Pancreas (tissue), 10 donors: ENCODE measurements at regions not wholly inside any gene's neighbourhood (a gene's known extent, or its start where the extent isn't known, plus 50 kb on each side); places are given as distances from the start of the nearest gene placed in this dataset.
A peak's percentile ranks its signal among the peaks of the same experiment; 100 is the strongest.

Experiments
- ATAC-seq, 4 donors: fragments of 200-7000 bp; cut with Tn5 transposase; one replicate each; pipeline versions ENCODE4 v1.8.0 to v1.9.1; 2020; ENCODE audit warnings: mild to moderate bottlenecking in 4 of 4, moderate library complexity in 4 of 4
- DNase-seq, 6 donors: peaks; one replicate each; pipeline ENCODE4 v3.0.0-alpha.2; 2020
- FAIRE-seq: peaks from 2 replicates; lab custom pipeline; 2012; peaks lifted over from hg19 to GRCh38; lab: Jason Lieb, UNC
- H3K27ac ChIP-seq, 4 donors: fragments of 200-600 bp; sonication (generic); 1 replicate in 3 of 4; 2 replicates in 1 of 4; pipeline versions ENCODE4 v1.5.0 to v1.8.0; 2020
- H3K27me3 ChIP-seq, 4 donors: fragments of 200-600 bp; one replicate each; pipeline ENCODE4 v1.8.0; 2021
- H3K36me3 ChIP-seq, 3 donors: fragments of 200-600 bp; sonication (generic) in 1 of 3; one replicate each; pipeline versions ENCODE4 v1.5.0 to v1.8.0; 2020 to 2021
- H3K4me1 ChIP-seq, 3 donors: fragments of 200-600 bp; one replicate each; pipeline ENCODE4 v1.8.0; 2021
- H3K4me3 ChIP-seq, 4 donors: fragments of 200-600 bp; sonication (generic) in 2 of 4; one replicate each; pipeline versions ENCODE4 v1.5.0 to v1.8.0; 2020 to 2021
- H3K9me3 ChIP-seq, 4 donors: fragments of 200-600 bp; one replicate each; pipeline ENCODE4 v1.8.0; 2021
- CTCF ChIP-seq, 4 donors: fragments of 200-600 bp; sonication (generic) in 3 of 4; IDR thresholded peaks; one replicate each; pipeline versions ENCODE4 v1.5.0 to v1.8.0; 2021; ENCODE audit warnings: antibody characterized with exemption in 4 of 4
- WGBS, 2 donors: extraction: QIAGEN DNeasy Blood & Tissue Kit; methylation state at CpG; one replicate each; pipeline ENCODE4 v1.1.7; 2013; 5-methylcytosine and 5-hydroxymethylcytosine counted together
- intact Hi-C, 3 donors: fragments of 100-400 bp; cut with DNase I; formaldehyde crosslinking; loops; one replicate each; pipeline versions ENCODE4 v1.11.1 to v1.14.2; 2022
- donor health status: healthy with polysubstance abuse.
- donor health status: DM: no; HTN: no; CAD: no; lungs with moderate emphysema.
- donor health status: DM: no; HTN: no; CAD: no.
- donor health status: control.
- donor health status: control.
- donor health status: Bipolar disorder and iron deficiency.
- donor health status: DM: yes; HTN: yes; CAD: no.
- donor health status: DM: no; HTN: no; CAD: no.
- donor health status: DM: no; HTN: no; CAD: no.
- donor health status: DM: yes; HTN: yes; CAD: no.

DNA sequence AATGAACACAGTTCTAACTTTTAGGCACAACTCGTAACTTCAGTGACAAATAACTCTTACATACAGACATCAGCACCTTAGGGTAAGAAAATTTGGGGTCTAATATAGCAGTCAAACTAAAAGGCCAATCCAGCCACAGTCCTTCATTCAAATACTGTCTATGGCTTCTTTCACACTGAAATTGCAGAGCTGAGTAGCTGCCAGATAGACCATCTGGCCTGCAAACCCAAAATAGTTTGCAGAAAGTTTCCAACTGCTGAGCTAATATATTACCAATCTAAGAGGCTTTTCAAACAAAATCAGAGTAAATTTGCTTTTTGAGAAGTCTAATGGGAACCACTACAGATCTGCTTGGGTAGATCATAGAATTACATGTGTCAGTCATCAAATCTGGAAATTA lies 183.4 kb downstream of the GALR1 start:
- DNase-seq (no peak), FAIRE-seq (no peak), ATAC-seq (no peak)
- TF ChIP-seq CTCF (IDR thresholded peaks at IDR 0.05), result no peak
- H3K9me3 ChIP-seq, result peaks cover 0 to 2% (median 0%) of the 10 kb centered on the region in 4 donors
- H3K27ac ChIP-seq, result no peak overlapping the region
- H3K4me1 ChIP-seq, result no peaks in the 10 kb centered on the region
- no peaks in the 10 kb centered on the region for H3K27me3 ChIP-seq
- no peak overlapping the region for H3K4me3 ChIP-seq
- intact Hi-C loops, result no loop called here
- 66 to 74% methylated on average over 1 of the region's 1 CpG for whole genome bisulfite sequencing, 2 donors
- H3K36me3 ChIP-seq, result no peaks in the 10 kb centered on the region

DNA sequence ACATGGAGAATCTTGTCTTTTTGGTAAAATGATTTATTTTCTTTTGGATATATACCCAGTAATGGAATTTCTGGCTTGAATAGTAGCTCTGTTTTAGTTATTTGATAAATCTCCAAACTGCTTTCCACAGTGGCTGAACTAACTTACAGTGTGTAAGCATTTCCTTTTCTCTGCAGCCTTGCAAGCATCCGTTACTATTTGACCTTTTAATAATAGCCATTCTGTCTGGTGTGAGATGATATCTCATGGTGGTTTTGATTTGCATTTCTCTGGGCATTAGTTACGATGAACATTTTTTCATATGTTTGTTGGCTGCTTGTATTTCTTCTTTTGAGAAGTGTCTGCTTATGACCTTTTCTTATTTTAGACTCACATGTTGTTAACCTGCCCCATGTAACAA lies 190.2 kb downstream of the GALR1 start:
- no peak for ATAC-seq
- TF ChIP-seq CTCF (IDR thresholded peaks at IDR 0.05), result no peak
- intact Hi-C loops, result no loop called here
- H3K27me3 ChIP-seq, result no peaks in the 10 kb centered on the region
- no peak overlapping the region for H3K4me3 ChIP-seq
- FAIRE-seq, result no peak
- H3K4me1 ChIP-seq, result no peaks in the 10 kb centered on the region
- WGBS, 2 donors, result 71 to 78% methylated on average over 2 of the region's 2 CpGs
- no peak for DNase-seq
- peaks cover 0 to 2% (median 0%) of the 10 kb centered on the region in 4 donors for H3K9me3 ChIP-seq
- no peaks in the 10 kb centered on the region for H3K36me3 ChIP-seq
- no peak overlapping the region for H3K27ac ChIP-seq

GRCh38 chr18:77442393-77442792 lies 192.7 kb downstream of the GALR1 start:
- no peak for TF ChIP-seq CTCF (IDR thresholded peaks at IDR 0.05)
- Histone ChIP-seq H3K4me1 (no peaks in the 10 kb centered on the region), H3K9me3 (peaks cover 0 to 2% (median 0%) of the 10 kb centered on the region in 4 donors), H3K27ac (no peak overlapping the region), H3K36me3 (no peaks in the 10 kb centered on the region), H3K27me3 (no peaks in the 10 kb centered on the region), H3K4me3 (no peak overlapping the region)
- ATAC-seq, result no peak
- peak in 1 of 6 donors; percentile 28 for DNase-seq
- 43 to 52% methylated on average over 6 of the region's 6 CpGs for WGBS, 2 donors
- no peak for FAIRE-seq
- intact Hi-C loops, result no loop called here

GRCh38 chr18:77444385-77444784 lies 194.7 kb downstream of the GALR1 start:
- Histone ChIP-seq H3K4me1 (no peaks in the 10 kb centered on the region), H3K27ac (no peak overlapping the region), H3K9me3 (no peaks in the 10 kb centered on the region), H3K27me3 (no peaks in the 10 kb centered on the region), H3K36me3 (no peaks in the 10 kb centered on the region), H3K4me3 (no peak overlapping the region)
- WGBS, 2 donors, result 78 to 82% methylated on average over 10 of the region's 10 CpGs
- ATAC-seq (no peak), DNase-seq (no peak), FAIRE-seq (no peak)
- intact Hi-C loops, result no loop called here
- no peak for TF ChIP-seq CTCF (IDR thresholded peaks at IDR 0.05)

DNA sequence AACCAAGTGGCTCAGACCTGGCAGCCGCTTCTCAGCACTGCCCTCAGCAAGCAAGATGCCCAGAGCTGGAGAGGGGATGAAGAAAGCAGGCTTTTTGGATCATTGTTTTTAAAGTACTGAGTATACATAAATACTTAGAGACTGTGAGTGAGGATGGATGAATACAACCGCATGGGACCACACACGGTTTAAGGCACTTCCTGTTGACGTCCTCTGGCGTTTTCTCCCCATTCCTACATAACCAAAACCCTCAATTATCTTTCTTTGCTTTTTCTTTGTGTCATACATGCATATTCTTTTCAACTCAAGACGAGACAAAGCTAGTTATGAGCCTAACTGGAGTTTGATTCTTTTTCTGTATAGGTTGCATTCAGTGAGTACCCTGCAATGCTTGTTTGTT lies 198.4 kb downstream of the GALR1 start:
- no peak overlapping the region for H3K4me3 ChIP-seq
- H3K4me1 ChIP-seq, result no peaks in the 10 kb centered on the region
- FAIRE-seq, result no peak
- no peak for TF ChIP-seq CTCF (IDR thresholded peaks at IDR 0.05)
- no peak overlapping the region for H3K27ac ChIP-seq
- no peaks in the 10 kb centered on the region for H3K27me3 ChIP-seq
- WGBS, 2 donors, result 72 to 75% methylated on average over 6 of the region's 6 CpGs
- DNase-seq, result no peak
- H3K9me3 ChIP-seq, result no peaks in the 10 kb centered on the region
- no peaks in the 10 kb centered on the region for H3K36me3 ChIP-seq
- ATAC-seq, result no peak
- intact Hi-C loops, result no loop called here
